ENCODE measurements at regions not wholly inside any gene's neighbourhood (a gene's known extent, or its start where the extent isn't known, plus 50 kb on each side); places are given as distances from the start of the nearest gene placed in this dataset.

DNA sequence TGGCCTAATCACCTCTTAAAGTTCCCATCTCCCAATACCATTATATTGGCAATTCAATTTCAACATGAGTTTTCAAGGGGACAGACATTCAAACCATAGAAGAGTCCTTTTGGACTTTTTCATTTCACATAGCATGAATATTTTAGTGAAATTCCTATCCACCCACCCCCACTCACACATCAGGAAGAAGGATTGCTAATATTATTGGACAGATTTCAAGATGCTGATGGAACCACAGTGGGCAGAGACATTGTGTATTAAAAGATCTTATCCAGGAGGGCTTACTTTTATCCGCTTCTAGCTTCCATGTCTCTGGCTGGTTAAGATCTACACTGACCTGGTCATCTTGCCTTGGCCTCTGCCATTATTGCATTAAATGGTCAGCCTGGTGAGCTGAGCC lies 297.4 kb upstream of the ACVR2A start:
- FAIRE-seq: no peak

DNA sequence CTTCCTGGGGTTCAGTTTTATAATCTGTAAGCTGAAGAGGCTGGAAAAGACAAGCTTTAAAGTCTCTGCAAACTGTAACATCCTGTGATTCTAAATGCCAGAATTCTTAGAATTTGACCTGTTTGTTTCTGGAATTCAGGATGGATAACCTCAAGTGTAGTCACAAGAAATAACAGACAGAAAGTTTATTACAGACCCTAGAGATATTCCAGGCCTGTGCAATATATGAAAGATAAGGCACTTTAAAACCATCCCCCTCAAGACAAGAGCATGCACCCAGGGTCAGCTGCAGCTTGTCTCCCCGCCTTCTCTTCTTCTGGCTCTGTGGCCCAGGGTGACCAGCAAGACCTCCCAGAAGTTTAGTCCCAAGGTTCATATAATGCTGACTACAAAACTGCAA lies 298.7 kb upstream of the ACVR2A start:
- no peak for FAIRE-seq

DNA sequence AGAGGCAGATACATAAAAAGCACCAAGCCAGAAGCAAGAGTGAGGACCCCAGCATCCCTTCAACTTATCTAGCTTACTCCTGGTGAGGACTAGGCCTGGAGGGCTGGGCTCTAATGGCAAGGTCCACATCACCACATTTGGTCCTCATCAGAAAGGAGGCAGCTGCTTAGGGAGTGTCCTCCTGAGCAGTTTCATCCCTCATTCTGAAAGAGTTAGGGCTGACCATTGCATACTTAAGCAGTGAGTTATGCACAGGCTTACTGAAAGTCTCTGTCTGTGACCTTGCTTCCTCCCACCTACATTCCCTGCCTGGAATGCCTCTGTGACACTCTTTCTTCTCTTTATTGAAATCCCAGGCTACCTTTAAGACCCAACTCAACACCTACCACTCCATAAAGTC lies 301.8 kb upstream of the ACVR2A start:
- FAIRE-seq: no peak

DNA sequence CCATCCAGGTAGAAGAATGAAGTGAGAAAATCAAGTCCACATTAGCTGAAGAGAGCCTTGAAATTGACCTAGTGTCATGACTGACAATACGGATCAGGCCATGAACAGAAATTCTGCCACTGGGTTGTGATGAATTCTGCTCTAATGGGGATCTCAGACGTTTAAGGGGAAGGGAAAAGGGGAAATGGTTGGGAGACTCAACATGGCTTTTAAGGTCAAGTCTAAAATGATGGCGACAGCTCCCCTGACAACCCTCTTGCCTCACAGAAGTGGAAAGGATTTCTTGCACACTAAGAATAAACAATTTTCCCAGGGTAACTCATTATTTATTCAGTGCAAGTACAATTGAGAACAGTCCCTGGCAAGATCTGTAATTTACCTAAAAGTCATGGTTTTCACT lies 302.5 kb upstream of the ACVR2A start:
- FAIRE-seq: no peak

DNA sequence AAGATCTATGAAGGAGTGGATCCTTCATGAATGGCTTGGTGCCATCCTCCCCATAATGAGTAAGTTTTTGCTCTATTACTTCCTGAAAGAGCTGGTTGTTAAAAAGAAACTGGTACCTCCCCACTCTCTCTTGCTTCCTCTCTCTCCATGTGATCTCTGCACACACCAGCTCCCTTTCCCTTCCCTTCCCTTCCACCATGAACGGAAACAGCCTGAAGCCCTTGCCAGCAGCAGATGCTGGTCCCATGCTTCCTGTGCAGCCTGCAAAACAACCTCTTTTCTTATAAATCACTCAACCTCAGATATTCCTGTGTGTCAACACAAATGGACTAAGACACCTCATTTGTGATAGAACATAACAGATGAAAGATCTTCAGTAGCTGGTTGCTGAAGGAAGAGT lies 303.5 kb upstream of the ACVR2A start:
- no peak for FAIRE-seq

DNA sequence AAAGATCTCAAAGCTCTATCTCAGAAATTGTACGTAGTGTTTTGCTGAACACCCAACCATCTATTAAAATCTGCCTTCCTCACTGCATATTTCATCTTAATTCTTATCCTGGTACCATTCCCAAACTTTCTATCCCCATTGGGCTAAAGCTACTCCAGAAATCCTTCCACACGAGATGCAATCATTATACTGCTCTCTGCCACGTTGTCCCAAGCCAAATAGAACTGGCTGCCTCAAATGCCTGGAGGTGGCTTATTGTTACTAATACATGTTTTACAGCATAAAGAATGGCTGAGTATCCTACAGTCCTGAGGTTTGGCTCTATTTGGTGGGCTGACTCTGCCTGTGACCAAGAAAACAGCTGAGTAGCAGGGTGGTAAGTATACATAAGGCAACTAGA lies 306.0 kb upstream of the ACVR2A start:
- FAIRE-seq: no peak

DNA sequence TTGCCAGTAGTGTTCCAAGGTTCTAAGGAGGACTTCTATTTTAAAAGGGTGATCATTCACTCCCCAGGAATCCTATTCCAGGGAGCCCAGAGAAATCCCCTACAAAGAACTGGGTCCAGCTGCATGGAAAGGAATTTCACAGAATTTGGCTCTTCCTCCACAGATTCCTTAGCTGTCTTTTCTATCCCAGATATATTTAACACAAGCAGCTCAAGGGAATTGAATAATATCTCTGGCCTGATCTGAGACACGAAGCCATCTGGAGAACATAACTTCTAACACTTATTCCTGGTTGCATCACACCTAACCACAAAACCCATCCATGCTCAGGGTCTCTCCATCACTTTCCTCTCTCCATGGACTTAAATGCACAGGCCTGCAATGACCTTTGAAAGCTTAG lies 306.7 kb upstream of the ACVR2A start:
- FAIRE-seq: no peak

DNA sequence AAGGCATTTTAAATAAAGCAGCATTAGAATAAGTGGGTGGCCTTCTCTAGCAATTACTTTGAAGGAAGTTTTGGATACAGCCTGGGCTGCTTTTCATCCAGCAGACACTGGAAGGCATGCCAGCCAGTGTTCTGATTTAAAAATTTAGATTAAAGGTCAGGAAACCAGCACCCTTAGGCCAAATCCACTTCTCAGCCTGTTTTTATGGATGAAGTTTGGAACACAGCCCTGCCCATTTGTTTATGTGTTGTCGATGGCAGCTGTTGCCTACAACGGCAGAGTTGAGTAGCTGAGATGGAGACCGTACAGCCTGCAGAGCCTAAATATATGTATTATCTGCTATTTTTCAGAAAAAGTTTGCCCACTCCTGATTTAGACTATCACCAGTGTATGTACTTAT lies 313.6 kb upstream of the ACVR2A start:
- FAIRE-seq: no peak

DNA sequence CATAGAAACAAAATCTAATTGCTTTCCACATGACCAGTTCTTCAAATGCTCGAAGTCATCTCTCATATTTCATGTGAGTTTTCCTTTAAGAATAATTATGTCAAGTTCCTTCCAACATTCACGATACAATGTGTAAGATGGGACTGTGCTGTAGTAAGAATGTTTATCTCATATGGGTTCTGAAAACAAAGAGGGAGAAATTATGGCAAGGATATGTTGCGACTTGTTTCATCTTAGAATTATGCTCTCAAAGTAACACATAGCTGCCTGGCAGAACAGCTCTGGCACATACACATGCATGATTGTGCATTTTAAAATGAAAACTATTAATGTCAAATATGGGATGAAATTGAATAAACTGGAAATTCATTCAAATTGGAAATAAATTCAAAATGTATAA lies 314.8 kb upstream of the ACVR2A start:
- no peak for FAIRE-seq

DNA sequence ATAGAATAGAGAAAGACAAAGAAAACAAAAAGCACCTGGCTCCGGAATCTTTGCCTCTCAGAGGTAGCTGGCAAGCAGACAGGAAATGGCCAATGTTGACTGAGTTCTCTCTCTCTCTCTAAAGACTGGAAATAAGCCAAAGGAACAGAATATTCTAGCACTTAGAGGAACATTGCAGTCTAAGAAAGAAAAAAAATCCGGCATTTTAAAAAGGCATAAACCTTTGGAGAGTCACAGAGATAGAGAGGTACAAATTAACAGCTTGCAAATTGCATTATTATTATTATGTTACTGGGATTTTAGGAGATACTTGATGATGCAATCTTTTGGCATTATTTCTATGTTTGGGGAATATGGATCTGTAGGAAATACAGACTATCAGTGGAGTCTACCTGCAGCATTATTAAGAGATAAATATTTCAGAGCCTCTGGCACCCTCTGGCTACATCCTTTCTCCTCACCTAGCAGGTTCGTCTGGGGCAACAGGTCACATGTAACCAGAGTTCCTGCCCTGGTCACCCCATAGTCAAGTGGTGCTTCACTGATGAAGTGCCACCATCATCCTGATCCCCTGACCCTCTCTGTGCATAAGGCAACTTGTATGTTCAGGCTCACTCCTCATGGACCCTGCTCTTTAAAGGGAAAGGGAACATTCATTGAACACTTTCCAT lies 318.9 kb upstream of the ACVR2A start:
- FAIRE-seq: no peak

DNA sequence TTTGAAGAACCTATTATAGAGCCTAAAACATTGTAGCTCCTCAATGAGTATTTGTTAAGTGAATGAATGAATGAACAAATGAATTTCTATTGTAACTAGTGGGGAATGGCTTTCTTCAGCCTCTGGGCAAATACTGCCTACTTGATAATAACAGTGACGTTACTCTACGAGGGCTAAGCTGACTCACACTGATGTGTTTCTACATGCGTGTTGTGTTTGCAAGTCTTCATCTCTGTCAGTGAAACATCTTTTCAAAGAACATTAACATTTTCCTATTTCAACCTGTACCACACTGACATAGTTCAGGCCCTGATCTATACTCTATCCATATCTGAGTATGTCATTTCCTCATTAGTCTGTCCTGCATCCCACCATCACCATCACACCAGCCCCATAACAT lies 319.9 kb upstream of the ACVR2A start:
- FAIRE-seq: no peak

DNA sequence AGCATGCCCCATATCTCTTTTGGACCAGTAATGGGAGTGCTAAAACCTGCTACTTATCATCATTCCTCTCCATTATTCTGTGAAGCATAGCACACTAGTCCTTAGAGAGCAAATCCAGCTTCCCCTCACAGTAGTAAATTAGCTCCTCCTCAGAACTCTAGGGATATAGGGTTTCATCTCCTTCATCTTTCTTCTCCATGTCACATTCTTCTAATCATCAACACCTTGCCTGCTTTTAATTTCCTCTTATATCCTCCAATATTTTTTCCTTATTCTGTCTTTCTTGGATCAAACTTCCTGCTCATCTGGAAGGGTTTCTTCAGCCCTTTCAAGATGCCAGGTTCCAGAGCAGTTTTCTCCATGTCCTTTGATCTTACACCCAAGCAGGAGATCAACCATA lies 321.4 kb upstream of the ACVR2A start:
- FAIRE-seq: no peak

DNA sequence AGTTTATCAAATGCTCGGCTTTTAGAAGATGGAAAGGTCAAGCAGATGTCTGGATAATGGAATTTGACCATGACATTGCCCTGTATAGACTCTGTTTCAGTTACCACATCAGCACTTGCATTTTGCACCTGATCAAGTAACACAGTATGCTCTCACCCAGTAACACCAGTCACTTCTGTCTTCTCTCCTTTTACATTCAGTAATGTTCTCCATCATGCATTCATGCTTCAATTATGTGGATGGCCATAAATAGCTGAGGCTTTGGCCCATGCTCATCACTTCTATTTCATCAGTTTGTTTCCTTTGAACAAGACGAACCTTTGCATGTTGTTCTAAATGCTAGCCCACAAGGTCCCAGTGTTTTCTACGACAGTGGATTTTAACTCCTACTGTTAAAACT lies 322.9 kb upstream of the ACVR2A start:
- FAIRE-seq: no peak

DNA sequence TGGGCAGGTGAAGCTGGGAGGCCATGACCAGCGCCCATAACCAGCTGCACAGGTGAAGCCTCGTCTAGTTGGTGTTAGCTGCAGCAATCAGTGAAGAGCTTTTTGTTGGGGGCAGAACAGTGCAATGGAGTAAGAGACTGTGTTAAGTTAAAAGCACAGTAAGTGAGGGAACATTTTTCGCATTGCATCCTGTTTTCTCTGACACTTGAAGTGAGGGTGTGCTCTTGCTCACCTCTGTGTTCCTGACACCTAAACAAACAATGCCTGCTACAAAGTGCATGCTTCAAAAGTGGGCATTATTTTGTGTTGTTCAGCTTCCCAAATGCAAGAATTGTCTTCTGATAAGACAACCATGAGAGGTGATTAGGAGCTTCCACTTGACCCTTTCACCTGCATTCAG lies 324.0 kb upstream of the ACVR2A start:
- FAIRE-seq: no peak

DNA sequence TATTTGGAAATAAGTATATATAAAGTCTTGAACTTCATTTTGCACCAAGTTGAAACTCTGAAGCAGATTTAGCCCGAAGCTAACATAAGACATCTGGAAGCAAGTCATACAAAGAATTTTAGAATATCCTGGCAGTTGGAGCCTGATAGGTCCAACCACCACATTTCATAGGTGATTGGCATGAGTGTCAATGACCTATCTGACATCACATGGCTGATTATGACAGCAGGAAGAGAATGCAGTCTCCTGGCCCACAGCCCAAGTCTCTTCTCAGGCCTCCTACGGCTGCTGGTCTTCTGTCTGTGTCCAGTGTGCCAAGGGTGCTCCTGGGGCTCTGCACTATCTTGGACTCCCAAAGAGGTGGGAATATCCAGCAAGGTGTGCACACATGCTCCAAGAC lies 325.7 kb upstream of the ACVR2A start:
- FAIRE-seq: no peak

DNA sequence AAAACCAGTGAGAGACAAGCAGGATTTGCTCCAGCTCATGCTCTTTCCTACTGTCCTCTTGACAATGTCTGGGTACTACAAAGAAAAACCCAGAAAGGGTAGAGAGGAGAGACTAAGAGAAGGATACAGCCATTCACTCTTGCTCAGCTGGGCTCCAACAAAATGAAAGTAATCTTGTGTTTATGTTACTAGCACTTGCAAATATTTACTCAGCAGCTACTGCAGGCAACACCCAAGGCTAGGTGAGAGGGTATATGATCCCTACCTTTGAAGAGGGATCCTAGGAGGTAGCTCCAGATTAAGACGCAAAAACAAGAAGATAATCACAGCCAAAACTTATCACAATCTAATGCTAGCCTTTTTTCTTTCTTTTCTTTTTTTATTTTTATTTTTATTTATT lies 329.6 kb upstream of the ACVR2A start:
- FAIRE-seq: no peak

DNA sequence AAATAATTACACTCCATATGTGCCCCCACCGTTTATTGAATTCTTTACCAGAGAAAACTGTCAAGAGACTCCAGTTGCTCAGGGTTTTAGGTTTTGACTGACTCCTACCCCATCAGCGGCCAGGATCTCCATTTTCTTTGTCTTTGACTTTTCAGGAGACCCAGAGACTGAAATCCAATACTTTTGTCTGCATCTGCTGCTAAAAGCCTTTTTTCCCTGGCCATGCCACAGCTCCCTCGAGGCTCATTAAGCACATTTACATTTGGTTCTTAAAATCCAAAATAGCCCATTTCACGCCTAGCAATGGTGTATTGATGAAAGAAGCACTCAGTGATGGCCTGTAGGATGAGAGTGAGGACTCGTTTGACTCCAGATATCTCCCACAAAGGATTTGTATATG lies 332.6 kb upstream of the ACVR2A start:
- FAIRE-seq: no peak

DNA sequence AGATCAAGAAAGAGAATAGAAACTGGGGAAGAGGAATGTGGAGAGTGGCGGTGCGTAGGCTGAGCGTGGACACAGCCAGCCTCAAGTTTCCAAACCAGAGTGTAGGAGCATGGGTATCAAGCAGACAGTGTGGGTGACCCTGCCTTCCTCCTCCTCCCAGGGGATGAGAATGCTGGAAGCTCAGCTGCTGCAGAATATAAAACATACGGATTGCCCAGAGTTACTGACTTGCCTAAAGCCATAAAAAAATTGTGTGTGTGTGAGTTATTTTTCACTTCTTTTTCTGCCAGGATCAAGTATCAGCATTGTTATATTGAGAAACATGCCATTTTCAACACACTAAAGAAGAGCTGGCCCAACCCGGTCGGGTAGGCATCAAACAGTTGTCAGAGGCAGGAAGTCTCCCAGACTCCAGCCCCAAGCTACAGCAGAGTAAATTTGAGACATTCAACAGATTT lies 333.3 kb upstream of the ACVR2A start:
- FAIRE-seq: no peak

DNA sequence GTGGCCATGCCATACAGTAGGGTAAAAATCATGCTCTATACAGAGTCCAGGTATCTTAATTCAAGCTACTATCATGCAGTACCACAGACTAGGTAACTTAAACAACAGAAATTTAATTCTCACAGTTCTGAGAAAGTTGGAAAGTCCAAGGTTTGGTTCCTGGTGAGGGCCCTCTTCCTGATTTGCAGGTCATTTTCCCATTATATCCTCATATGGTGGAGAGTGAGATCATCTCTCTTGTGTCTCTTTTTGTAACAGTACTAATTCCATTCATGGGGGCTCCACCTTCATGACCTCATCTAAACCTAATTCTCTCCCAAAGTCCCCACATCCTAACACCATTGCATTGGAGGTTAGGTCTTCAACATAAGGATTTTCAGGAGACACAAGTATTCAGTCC lies 335.0 kb upstream of the ACVR2A start:
- no peak for FAIRE-seq

DNA sequence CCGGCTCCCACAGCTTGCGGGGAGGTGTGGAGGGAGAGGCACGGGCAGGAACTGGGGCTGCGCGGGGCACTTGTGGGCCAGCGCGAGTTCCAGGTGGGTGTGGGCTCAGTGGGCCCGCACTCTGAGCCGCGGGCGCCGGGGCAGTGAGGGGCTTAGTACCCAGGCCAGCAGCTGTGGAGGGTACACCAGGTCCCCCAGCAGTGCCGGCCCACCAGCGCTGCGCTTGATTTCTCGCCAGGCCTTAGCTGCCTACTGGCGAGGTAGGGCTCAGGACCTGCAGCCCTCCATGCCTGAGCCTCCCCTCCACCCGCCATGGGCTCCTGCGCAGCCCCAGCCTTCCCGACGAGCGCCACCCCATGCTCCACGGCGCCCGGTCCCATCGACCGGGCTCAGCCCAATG lies 337.9 kb upstream of the ACVR2A start:
- FAIRE-seq: no peak

DNA sequence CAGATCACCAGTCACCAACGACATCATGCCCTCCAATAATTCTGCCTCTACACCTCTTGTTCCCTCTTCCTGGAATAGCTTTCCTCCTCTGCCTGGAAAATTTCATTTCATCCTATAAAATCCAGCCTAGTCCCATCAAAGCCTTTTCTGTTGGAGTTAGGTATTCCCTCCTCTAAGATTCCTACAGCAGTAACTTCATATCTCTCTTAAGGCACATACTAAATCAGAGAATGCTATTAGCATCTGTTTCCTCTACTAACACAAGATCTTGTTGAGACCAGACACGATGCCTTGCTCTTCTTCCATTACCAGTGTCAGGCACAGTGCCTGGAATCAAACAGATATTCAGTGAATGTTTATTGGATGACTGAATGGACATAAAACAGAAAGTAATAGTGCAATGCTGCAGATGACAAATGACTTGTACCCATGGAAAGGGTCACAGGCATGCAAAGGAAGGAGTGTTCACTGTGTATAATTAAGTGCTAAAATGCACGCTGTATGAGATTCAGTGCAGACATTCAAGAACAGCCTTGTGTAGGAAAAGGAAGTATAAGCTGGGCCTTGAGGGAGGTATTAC lies 342.0 kb upstream of the ACVR2A start:
- FAIRE-seq: no peak

DNA sequence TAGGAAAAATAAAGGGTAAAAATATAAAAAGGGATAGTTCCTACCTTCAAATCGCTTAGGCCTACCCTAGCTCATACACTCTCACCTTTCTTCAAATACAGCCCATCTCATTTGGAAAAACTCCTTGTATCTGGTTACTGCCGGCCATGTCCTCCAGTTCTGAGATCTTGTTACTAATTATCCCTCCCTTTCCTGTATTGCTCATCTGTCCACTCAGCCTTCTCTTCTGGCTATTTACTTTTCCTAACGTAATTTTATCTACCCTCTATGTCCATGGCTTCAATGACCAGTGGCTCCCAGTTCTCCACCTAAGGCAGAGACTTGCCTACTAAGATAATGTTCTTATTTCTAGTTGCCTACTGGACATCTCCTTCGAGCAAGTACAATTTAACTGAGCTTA lies 342.9 kb upstream of the ACVR2A start:
- FAIRE-seq: no peak

DNA sequence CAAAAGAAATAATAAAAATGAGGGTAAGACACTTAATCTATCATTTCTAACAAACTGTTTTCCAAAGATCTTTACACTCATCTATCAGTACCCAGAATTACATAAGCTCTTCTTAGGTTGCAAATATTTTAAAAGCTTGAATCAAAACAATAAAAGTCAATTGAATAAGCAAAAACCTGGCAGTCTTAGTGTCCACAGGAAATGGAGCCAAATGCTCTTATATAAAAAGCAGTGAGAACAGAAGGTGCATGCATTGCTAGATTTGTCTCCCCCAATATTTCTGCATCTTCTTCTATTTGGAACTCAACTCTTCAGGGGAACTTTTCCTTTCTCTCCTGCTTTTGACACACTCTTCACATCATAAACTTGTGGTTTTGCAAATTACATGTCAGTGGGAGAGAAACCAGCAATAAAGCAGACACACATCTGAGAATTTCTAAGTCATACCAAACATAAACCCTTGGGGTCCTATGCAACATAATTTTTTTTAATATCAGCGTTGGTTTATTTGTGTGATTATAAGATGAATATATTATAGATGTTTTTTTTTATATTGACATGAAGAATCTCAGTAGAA lies 343.9 kb upstream of the ACVR2A start:
- no peak for FAIRE-seq

DNA sequence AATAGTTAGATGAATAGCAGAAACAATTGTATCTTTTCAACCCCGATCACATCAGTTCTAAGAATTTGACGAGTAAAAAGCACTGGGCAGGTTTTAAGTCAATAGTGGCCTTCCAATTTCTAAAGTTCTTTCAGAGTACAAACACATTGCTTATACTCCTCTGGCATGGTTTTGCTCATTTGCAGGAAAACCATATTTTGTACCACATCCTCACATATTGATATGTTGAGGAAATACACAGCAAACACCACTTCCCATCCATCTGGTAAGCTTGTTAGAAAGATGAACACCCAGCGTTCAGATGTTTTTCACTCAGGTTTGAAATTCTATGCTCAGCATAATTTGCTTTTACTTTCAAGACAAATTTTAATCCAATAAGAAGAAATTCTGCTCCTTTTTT lies 344.6 kb upstream of the ACVR2A start:
- FAIRE-seq: no peak

DNA sequence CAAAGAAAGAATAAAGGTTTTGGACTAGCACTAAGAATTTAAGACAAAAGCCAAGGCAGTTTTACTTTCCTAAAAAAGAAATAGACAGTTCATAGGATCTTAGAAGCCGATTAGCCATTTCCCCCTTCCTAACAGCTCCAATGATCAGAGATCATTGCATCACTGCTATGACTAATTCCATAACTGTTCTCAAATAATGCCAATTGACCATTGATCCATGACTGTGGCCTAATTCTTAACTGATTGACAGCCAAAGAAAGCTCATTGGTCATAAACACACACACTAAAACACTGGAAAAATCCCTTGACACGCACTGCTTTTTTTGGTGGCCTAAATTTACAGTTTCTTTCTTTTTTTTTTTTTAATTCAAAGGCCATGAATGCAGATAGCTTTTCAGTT lies 345.0 kb upstream of the ACVR2A start:
- no peak for FAIRE-seq

Data from G401.6 (cell line).